Activated CD4-positive, alpha-beta T cell treated with anti-CD3 and anti-CD28 coated beads, Interleukin-10, Interleukin-2, amounts not matched to agents 100 ng/mL and 50 ng/mL, durations not matched to agents 16 hours and 8 hours (primary cell): ENCODE measurements at regions not wholly inside any gene's neighbourhood (a gene's known extent, or its start where the extent isn't known, plus 50 kb on each side); places are given as distances from the start of the nearest gene placed in this dataset.

ENCODE experiments used
- DNase-seq: peaks from one replicate; pipeline ENCODE4 v3.0.0-alpha.2; 2020

DNA sequence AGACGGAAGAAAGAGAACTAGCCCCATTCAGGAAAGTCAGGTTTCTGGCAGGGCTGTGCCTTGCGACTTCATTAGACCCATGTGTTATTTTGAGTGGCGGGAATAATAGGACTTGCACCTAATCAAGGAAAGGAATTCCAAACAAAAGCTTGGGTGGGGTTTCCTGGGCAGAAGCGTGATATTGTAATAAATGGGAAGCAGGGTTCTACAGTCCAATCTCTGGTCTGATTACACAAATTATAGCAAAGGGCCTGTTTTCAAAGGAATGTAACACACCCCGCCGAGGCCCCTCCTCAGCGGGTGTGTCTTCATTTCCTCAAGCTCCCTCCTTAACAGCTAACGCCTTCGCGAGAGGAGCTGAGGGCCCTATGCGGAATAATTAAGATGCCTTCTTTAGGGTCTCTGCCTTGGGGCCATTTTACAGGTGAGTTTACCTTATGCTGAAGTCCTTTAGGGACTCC, 396.0 kb upstream of the C2CD4B start:
- DNase-seq: no peak

DNA sequence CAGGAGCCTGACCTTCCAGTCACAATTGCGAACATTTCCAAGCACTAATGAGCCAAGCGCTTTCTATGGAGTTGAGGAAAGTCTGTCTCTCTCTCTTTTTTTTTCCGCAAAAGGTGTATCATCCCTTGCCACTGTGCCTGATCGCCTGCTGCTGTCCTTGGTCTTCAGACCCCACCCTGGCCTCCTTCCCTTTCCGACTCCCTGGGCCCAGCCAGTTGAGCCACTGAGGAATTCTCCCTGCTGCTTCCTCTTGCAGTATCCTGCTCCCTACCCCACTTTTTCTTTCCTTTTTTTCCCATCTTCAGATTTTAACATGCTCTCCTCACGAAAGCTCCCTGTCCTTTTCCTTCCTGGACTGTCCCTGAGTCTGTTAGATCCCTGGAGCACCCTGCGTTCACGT, 396.5 kb upstream of the C2CD4B start:
- no peak for DNase-seq

DNA sequence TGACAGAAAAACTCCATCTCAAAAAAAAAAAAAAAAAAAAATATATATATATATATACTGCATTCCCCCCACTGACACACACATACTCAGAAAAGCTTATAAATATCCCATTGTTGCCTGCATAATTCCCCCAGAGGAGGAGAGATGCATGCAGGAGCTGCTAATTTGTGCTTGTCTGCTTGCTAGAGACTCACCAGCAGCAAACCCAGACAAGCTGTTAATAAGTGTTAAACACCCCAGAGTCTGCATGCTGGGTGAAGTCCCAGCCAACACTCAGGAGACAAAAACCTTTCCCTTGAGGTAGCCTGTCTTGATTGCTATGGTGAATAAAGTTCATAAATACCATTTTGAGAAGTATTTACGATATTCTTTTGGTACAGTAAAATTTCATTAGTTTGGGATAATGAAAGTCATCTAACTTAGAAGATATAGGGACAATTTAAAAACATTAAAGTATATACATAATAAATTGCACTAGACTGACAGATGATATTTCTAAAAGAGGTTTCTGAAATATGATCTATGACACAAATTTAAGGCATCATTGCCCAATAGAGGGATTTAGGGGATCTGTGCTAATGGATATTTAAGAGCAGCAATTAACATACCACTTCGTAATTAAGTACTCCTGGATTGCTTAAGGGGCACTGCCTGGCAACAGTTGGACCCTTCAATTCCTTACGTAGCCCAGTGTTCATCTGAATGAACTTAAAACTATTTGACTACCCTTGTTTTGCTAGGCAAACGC, 400.0 kb upstream of the C2CD4B start:
- DNase-seq: no peak

- DNase-seq: no peak
These were observed 400.5 kb upstream of the C2CD4B start for GRCh38 chr15:62565634-62566026.

DNA sequence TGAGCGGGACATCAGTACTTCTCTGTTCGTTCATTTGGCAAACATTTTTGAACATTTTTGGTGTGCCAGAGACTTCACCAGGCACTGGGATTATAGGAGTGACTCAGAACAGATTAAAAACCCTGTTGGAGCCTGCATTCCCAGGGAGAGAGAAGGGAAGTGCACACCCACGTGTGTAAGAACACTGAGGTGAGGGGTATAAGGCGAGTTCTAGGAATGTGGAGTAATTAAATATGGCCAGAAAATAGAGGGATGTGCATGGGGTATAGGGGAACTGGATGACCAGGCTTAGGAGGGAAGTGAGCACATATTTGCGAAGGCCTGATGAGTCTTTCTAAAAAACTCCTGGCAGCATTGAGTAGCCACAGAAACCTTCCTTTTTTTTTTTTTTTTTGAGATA, 401.2 kb upstream of the C2CD4B start:
- DNase-seq: no peak

GRCh38 chr15:62567501-62567900, 402.4 kb upstream of the C2CD4B start:
- DNase-seq: no peak

GRCh38 chr15:62568004-62568403, 402.9 kb upstream of the C2CD4B start:
- no peak for DNase-seq

DNA sequence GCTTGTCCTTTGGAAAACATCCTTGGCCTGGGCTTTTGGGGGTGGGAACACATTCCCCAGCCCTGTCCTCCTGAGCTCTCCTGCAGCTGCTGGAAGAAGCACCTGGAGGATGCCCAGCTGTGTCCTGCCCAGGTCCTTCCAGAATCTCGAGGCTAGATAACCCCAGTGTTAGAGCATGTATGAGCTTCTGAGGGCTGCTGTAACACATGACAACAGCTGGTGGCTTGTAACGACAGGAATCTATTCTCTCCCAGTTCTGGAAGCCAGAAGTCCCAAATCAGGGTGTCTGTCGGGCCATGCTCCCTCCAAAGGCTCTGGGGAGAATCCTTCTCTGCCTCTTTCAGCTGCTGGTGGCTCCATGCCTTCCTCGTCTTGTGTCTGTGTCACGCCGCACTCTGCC, 403.6 kb upstream of the C2CD4B start:
- DNase-seq: no peak

DNA sequence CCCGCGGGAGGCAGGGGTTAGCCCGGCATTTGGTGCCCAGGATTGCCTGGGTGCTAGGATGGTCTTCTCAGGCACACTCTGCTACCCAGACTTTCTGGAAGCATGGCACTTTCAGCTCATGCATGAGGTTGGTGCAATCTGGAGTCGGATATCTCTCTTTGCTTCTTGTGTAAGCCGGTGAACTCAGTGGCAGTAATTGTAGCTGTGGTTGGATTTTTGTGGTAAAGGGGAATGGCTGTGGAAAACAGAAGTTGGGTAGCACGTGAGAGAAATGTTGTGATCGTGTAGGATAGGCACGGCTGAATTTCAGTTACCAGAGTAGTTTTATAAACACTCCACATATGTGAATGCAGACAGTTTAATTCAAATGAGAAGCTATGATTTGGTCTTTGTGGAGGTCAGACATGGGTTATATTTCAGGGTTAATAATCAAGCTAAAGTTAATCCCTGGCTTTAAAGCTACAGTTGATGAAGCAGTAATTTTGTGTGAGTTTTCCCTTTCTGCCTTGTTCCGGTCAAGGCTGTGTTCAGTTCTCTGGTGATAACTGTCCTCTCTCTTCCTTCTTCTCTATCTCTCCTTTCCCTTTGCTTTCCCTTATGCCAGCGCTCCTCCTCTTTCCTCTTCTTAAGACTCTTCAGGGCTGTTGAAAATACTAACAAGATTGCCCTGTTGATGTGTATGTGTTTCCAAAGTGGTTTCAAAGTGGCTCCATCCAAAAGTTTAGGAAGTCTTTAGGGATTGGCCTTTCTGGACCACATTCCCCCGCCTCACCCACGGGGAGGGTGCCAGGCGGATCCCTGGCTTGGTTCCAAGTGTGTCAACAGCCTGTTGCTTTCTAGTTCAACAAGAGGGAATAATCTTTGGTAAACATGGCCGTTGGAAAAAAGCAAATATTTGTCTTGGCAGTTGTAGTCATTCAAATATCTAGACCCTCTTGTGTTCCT, 404.6 kb upstream of the C2CD4B start:
- DNase-seq: no peak

DNA sequence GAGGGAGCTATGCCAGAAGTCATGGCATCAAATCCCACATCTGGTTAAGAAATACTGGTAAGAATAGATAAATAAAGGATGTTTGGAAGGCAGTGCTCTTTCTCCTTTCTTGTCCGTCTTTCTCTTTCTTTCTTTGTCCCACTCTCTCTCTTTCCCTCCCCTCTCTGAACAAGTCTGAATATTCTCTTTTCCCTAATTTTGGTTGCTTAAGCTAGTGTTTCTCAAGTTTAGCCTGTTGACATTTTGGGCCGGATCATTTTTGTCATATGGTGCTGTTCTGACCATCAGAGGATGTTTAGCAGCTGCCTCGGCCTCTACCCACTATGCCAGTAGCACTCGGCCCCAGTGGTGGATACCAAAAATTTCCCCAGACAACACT, 405.3 kb upstream of the C2CD4B start:
- DNase-seq: no peak

- DNase-seq: no peak
These were observed 406.0 kb upstream of the C2CD4B start for GRCh38 chr15:62571072-62571471.

DNA sequence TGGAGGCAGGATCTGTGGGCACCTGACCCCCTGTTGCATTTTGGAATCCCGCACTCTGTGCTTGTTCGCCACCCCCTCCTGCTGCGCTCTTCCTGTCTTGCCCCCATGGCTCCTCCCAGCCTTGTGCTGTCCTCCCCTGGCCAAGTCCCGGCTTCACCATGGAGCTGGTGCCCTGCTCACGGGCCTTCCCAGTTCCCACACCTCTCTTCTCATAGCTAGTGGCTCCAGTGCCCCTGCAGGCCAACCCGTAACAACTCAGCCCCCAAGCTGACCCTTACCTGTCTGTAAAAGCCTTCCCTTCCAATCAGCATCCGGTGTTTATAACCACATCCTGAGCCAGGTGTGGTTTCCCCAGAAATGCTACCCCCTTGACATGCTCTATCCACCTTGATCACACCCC, 407.7 kb upstream of the C2CD4B start:
- no peak for DNase-seq

- DNase-seq: no peak
These were observed 408.8 kb upstream of the C2CD4B start for GRCh38 chr15:62573876-62574275.

- no peak for DNase-seq
These were observed 413.5 kb upstream of the C2CD4B start for GRCh38 chr15:62578546-62578945.

DNA sequence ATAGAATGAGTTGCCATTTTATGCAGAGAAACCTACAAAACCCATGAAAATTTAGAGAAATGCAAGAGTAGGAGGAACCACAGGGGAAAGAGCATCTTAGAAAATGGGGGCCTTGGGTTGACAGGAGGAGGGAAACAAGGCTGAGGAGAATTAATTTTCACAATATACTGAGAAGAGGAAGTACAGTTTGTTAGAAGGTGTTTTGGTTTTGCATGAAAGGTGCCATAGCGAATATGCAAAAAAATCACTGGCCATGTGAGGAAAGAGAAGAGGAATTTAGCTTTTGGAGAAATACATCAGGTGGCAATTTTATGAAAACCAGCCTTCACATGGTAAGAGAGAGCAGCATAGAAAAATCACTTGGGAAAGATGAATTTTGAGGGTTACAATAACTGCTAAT, 413.9 kb upstream of the C2CD4B start:
- no peak for DNase-seq

DNA sequence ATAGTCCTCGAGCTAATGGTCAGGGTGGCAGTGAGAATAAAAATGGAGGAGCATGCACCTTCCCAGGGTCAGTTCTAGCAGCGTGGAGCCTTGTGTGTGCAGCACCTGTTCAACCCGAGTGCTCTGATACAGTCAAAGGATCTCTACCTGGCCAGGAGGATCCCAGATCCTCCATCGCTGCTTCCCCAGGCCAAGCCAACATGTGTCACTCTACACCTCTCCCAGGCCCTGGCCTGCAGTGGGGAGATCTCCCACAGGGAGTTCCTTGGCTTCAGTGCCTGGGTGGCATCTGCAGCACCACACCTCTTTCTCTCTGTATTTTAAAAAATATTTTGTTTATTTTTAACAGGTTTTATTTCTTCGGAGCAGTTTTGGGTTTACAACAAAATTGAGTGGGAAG, 414.8 kb upstream of the C2CD4B start:
- no peak for DNase-seq

DNA sequence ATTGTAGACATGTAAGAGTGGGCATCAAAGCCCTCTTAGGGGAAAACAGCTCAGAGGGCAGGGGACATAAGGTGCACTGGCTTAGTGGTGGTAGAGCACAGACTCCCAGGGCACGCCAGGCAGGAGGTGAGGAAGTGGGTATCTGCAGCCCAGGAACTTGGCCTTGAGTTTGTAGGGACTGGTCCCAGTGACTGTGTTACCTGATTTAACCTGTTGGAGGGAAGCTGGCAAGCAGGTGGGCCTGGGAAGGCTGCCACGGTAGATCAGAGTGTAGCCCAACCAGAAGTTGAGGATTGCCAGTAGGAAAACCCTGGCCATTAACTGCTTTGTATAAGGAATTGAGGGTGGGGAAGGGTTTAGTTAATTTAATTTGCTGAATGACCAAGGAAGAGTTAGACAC, 417.5 kb upstream of the C2CD4B start:
- no peak for DNase-seq

GRCh38 chr15:62584301-62585235, 419.5 kb upstream of the C2CD4B start:
- no peak for DNase-seq

DNA sequence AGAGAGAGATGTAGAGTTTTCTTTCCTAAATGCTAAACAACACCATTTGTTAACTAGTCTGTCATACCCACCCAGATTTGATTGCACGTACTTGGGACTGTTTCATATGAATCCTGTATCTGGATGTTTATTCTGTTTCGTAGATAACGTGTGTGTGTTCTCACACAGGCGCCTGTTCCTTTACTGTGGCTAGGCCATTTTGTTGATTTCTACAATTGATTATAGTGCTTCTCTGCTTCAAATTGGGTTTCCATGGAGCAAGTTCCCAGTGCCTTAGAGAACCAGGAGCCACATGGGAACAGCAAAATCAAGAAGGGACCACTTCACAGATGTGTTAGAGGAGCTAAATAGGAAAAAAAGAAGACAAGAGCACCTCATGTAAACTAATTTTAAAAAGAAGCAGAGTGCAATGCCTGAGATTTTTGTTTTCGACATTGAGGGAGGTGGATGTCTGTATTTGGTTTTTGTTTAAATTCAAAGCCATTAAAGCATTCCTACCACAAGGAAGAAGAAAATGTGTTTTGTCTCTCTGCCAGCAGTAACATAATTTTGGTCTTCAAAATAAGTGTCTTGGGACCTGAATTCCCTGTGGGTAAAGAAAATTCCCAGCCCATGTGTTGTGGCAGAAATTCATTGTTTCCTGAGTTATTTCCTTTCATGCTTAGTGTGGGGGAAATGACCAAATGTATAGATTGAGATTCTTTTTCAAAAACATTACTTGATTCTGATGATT, 424.0 kb upstream of the C2CD4B start:
- no peak for DNase-seq

GRCh38 chr15:62591842-62592838, 427.1 kb upstream of the C2CD4B start:
- no peak for DNase-seq

DNA sequence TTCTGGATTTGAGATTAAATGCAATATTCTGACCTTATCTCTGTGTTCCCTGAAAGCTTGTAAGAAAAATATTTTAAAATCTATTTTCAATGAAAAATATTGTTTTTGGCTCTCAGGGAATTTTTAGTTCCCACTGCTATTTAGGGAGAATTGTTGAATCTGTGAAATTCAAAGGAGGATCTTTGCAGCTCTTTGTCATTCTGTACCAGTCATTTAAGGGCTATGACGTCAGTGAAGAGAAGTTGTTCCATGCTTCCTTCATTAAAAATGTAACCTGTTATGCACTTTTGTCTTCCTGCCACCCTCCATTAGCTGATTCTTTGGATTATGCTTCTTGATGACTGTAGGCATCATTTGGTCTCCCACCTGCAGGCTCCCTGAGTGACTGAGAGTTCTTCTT, 427.8 kb upstream of the C2CD4B start:
- DNase-seq: no peak
